HG03521 (cell line): ENCODE measurements at regions not wholly inside any gene's neighbourhood (a gene's known extent, or its start where the extent isn't known, plus 50 kb on each side); places are given as distances from the start of the nearest gene placed in this dataset.
"Not testable (repeated sequence)": the region's sequence is repeated elsewhere in the genome, so short reads cannot be mapped to it uniquely, and the experiment has no call there.

Experiments used
- ATAC-seq: cut with Tn5 transposase; IDR thresholded peaks from one replicate; pipeline ENCODE4 v1.9.1; 2021; ENCODE audit warnings: mild to moderate bottlenecking, moderate library complexity; ENCODE audit not compliant: unreplicated experiment

DNA sequence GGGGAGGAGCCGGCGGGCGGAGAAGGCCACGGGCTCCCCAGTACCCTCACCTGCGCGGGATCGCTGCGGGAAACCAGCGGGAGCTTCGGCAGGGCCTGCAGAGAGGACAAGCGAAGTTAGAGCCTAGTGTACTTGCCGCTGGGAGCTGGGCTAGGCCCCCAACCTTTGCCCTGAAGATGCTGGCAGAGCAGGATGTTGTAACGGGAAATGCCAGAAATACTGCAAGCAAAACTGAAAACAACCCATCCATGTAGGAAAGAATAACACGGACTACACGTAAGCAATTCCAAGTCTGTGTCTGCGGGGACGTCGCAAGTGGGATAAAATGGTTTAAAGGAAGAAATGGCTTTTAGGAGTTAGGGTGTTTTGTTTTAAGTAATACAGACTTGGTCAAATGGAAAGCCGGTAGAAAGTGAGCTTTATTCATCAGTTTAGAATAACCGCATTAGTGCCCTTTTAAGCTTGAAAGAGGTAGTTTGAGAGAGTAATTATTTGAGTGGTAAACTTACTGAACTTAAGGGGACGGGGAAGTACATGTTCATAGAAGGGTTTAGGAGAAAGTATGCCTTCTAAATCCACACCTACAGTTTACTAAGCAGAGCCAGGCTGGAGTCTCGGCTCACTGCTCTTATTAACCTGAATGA is 121.3 kb upstream of the NIPA1 start:
- not testable (repeated sequence) for ATAC-seq

- ATAC-seq = not testable (repeated sequence)
Observed at GRCh38 chr15:22665711-22666110, 120.7 kb upstream of the NIPA1 start.

DNA sequence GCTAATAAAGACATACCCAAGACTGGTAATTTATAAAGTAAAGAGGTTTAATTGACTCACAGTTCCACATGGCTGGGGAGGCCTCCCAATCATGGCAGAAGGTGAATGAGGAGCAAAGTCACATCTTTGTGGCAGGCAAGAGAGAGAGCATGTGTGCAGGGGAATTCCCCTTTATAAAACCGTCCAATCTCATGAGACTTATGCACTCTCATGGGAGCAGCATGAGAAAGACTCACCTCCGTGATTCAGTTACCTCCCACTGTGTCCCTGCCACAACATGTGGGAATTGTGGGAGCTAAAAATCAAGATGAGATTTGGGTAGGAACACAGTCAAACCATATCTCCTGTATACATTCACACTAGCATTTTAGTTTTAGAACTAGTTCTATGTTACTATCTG is 101.7 kb upstream of the NIPA1 start:
- ATAC-seq = not testable (repeated sequence)

DNA sequence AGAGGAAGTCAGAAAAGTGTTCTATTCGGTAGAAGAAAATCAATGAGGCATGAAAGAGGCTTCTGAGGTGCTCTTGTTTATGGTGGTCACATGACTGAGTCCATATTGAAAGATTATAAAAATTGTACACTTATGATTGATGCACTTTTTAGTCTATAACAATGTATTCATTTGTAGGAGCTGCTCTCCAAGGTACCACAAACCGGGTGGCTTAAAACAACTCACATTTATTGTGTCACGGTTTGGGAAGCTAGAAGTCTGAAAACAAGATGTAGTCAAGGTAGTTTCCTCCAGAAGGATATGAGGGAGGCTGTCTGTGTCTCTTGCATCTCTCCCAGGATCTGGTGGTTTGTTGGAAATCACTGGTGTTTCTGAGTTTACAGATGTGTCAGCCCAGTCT is 86.6 kb upstream of the NIPA1 start:
- not testable (repeated sequence) for ATAC-seq

DNA sequence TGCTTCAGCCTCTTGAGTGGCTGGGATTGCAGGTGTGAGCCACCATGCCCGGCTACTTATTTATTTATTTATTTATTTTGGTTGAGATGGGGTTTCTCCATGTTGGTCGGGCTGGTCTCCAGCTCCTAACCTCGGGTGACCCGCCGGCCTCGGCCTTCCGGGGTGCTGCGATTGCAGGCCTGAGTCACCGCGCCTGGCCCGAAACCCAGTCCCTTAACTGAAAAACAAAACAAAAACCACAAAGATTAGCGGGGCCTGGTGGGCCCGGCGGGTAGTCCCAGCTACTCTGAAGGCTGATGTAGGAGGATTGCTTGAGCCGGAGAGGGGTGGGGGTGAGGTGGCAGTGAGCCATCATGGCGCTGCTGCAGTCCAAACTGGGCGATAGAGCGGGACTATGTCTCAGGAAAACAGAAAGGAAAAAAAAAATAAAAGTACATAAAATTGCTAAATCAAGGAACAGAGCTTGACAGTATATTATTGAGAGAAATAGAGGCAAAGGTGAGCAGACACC is 75.6 kb upstream of the NIPA1 start:
- ATAC-seq = not testable (repeated sequence)

- ATAC-seq = not testable (repeated sequence)
Observed at GRCh38 chr15:22713933-22714332, 72.5 kb upstream of the NIPA1 start.

DNA sequence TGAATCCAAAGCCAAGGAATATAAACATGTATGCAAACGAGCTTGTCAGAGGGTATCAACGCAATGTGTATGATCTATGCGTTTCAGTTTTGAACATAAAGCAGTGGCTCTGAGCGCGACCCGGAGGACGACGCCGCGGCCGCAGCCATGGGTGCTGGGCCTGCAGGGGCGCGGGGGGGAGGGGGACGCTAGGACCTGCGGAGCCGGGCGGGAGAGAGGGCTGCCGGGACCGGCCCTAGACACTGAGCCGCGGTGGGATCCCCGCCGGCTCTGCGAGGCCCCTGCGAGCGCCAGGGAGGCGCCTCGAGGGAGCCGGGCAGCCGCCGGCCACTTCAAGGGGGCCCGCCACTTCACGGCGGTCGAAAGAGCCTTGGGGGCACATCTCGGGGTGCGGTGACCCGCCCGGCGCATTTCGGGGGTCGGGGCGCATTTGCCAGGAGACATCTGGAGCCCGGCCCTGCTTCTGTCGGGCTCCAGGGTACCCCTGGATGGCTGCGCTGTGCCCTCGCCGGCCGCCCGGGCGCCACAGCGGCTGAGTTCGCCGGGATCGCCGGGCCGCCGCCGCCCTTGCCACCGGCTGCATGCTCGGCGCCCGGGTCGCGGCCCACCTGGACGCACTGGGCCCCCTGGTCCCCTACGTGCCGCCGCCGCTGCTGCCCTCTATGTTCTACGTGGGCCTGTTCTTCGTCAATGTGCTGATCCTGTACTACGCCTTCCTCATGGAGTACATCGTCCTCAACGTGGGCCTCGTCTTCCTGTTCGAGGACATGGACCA is 71.9 kb upstream of the NIPA1 start:
- not testable (repeated sequence) for ATAC-seq

GRCh38 chr15:22715133-22715845 is 71.2 kb upstream of the NIPA1 start:
- not testable (repeated sequence) for ATAC-seq

DNA sequence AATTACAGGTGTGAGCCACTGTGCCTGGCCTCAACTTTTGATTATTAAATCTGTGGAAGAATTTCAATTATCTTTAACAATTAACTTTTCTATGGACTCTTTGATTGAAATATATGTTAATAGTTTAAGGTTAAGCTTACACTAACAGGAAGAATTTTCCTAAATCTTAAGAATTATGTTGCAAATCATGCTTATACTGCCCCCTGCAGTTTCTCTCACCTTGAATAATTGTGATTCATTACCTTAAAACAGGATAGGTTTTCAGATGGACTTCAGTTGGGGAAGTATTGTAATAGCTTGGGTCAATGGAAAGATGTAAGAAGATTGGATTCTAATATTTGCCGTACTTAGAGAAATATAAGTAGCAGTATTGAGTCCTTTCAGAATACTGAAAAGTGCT is 66.5 kb upstream of the NIPA1 start:
- ATAC-seq = not testable (repeated sequence)

DNA sequence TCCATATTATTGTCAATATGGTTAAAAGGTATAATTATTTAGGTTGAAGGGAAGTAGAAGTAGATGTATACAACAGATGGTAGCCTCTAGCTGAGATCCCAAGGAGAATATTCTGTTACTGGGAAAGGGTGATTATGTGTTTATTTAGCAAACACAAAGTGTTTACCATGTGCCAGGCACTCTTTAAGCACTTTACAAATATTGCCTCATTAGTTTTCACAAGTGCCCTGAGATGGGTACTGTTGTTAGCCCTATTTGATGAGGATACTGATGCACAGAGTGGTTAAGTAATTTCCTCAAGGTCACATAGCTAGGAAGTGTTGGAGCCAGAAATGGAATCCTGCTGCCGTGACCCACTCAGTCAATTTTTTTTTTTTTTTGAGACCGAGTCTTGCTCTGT is 60.3 kb upstream of the NIPA1 start:
- ATAC-seq = not testable (repeated sequence)

DNA sequence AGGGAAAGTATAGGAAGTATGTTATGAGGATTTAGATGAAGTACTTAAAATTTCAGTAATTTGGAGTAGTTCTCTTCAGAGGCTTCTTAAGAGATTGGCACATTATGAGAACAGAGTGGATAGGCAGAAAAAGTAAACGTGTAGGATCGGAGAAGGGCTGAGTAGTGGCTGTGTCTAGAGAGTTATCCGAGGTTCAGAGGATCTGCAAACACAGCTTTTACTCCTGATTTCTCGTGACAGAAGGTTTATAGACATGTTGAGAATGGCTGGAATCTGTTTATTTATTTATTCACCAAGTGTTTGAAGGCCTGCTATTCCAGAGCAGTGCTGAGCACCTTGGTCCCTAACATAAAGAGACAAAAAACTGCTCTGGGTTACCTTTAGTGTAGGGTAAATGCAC is 51.4 kb upstream of the NIPA1 start:
- ATAC-seq = not testable (repeated sequence)

DNA sequence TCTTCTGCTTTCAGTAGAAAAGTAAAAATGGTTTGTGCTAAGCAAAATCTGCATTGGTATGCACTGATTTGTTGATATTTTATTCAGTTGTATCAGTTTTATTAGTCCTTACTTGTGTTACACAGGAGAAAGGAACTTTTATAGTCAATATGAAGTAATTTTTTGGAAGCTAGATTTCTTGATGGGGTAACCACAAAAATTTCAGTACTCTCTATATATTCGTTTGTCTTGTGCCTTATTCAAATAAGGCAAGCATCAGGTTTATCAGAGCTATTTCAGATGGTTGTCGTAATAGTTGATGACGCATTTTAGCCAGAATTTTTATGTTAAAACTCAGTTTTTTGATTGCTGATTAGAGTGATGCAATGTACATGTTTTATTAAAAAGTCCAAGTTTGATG is 50.7 kb upstream of the NIPA1 start:
- ATAC-seq = no peak

- ATAC-seq = not testable (repeated sequence)
Observed at GRCh38 chr15:22736200-22736599, 50.2 kb upstream of the NIPA1 start.
